Renal pelvis (tissue), 1 donor: ENCODE measurements at regions not wholly inside any gene's neighbourhood (a gene's known extent, or its start where the extent isn't known, plus 50 kb on each side); places are given as distances from the start of the nearest gene placed in this dataset.
"Not testable (repeated sequence)": the region's sequence is repeated elsewhere in the genome, so short reads cannot be mapped to it uniquely, and the experiment has no call there.

Source experiments
- DNase-seq: peaks from one replicate; pipeline ENCODE4 v3.0.0-alpha.2; 2013

DNA sequence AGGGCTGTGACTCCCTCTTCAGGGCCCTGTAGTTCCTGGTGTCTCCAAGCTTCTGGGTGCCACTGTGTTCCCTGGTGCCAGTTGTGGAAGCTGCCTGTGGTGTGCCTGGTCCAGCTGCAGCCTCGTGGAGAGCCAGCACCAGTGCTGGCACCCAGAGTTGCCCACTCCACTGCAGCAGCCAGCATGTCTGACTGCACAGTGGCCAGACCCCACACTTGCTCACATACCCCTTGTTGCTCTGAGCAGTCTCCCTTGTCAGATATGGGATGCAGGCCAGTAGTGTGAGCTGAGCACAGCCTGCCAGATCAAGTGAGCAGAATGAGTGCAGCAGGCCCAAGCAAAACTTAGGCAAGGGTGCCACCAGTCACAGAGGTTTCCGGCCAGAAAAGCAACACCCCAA is 108.6 kb downstream of the ZMAT1 start:
- no peak for DNase-seq

GRCh38 chrX:101817739-101818138 is 114.1 kb downstream of the ZMAT1 start:
- not testable (repeated sequence) for DNase-seq

GRCh38 chrX:101813200-101813599 is 118.6 kb downstream of the ZMAT1 start:
- no peak for DNase-seq

GRCh38 chrX:101803451-101803850 is 128.4 kb downstream of the ZMAT1 start:
- no peak for DNase-seq

DNA sequence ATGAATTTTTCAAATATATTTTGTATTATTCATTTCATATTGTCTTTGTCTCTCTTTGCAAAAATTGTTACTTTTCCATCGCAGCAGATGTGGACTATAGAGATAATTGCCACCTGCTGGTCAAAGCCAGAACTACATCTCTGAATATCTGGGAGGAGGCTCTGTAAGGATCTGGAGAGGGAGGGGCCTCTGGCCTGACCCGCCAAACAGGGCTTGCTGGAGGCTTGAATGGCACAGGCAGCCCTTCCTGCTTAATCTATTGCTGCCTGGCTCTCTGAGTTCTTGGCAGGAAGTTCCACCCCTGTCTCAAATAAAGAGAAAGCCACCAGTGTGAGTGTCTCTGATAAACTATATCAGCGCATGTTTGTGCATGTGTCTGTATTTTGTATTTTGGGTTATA is 132.4 kb downstream of the ZMAT1 start:
- peak; percentile 88 for DNase-seq

GRCh38 chrX:101787934-101788333 is 128.3 kb upstream of the ARMCX2 start:
- no peak for DNase-seq

GRCh38 chrX:101785142-101785541 is 125.5 kb upstream of the ARMCX2 start:
- DNase-seq, result no peak

GRCh38 chrX:101780421-101780820 is 120.8 kb upstream of the ARMCX2 start:
- DNase-seq, result not testable (repeated sequence)

DNA sequence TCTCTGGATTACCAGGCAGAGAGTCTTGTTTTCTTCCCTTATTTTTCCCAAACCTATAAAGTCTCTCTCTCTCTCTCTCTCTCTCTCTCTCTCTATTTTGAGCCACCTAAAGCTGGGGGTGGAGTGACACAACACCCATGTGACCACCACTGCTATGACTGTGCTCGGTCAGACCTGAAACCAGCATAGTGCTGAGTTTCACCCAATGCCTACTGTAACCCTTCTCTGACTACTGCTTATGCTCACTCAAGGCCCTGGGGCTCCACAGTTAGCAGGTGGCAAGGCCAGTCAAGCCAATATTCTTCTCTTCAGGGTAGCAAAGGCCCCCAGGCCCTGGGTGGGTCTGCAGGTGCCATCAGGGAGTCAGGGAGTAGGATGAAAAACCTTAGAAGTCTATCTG is 114.7 kb upstream of the ARMCX2 start:
- DNase-seq, result no peak

GRCh38 chrX:101764538-101764937 is 104.9 kb upstream of the ARMCX2 start:
- DNase-seq, result no peak

DNA sequence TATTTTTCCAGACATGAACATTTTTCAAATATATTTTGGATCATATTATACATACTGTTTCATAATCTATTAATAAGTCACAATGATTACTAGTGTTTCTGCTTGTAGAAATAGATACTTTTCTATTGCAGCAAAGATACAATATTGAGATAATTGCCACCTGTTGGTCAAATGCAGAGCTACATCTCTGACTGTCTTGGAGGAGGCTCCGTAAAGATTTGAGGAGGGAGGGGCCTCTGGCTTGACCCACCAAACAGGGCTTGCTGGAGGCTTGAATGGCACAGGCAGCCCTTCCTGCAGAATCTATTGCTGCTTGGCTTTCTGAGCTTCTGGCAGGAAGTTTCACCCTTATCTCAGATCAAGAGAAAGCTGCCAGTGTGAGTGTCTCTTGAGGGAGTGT is 99.3 kb upstream of the ARMCX2 start:
- peak; percentile 26 for DNase-seq

GRCh38 chrX:101750744-101751143 is 91.1 kb upstream of the ARMCX2 start:
- DNase-seq, result no peak

DNA sequence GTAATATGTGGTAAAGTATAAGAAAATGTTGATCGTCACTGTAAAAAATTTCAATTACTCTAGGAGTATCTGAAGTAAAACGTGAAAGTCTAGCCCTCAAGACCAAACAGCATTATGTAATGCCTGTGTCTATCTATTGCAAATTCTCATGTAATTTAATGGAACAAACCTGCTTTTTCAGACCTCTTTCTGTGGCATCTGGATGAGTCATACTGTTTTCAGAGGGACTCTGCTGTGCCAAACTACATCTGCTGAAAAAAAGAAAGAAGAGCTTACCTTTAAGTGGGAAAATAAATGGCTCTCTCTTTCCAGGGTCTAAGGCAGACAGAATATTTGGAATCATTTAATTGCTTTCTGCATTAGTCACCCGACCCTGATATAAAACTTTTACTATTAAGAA is 89.8 kb upstream of the ARMCX2 start:
- DNase-seq, result no peak

GRCh38 chrX:101745046-101745445 is 85.4 kb upstream of the ARMCX2 start:
- DNase-seq, result no peak

DNA sequence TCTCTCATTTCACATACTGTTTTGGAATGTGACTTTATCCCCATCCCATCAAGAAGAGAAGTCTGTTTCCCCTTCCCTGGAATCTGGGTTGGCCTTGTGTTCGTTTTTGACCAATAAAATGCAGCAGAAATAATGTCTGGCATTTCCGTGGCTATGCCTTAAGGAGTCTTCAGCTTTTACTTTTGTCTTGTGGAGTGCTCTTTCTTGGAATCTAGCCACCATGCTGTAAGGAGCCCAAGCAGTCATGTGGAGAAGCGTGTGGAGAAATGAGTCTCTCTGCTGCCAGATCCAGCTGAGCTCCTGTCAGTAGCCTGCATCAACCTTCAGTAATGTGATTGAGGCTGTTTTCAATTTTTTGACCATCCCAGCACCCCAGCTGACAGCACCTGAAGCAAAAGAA is 84.4 kb upstream of the ARMCX2 start:
- no peak for DNase-seq

DNA sequence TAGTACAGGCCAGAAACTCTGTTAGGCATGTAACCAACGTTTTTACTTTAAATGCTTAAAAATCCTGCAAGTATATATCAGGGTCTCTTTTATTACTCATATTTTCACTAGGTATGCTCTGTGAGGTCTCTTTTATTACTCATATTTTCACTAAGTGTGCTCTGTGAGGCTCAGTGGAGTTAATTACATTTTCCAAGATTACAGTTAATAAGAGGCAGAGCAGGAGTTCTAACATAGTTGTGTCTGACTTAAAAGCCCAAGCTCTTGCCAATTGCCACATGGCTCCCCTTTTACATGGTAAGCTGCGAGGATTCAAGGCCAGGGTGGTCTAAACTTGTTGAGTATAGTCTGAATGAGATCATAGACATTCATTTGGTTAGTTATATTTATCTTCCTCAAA is 81.0 kb upstream of the ARMCX2 start:
- DNase-seq, result no peak

GRCh38 chrX:101738867-101739266 is 79.2 kb upstream of the ARMCX2 start:
- not testable (repeated sequence) for DNase-seq

GRCh38 chrX:101738411-101738810 is 78.8 kb upstream of the ARMCX2 start:
- not testable (repeated sequence) for DNase-seq

DNA sequence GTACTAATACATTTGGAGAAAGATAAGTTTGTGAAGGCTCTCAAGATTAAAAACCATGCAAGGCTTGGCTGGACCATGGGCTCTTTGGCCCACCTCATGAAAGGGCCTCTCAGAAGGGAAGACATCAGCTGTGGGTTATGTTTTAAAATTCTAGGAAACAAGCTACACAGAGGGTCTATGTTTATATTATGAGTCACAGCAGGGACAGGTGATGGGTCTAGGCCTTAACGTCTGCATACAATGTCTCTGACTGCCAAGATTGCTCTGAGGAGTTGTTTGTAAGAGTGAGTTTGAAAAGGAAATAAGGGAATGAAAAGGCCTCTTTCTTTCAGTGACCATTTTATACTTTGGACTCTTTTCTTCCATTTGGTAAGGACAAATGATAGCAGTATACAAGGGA is 77.0 kb upstream of the ARMCX2 start:
- DNase-seq, result no peak

GRCh38 chrX:101732870-101733269 is 73.2 kb upstream of the ARMCX2 start:
- no peak for DNase-seq

DNA sequence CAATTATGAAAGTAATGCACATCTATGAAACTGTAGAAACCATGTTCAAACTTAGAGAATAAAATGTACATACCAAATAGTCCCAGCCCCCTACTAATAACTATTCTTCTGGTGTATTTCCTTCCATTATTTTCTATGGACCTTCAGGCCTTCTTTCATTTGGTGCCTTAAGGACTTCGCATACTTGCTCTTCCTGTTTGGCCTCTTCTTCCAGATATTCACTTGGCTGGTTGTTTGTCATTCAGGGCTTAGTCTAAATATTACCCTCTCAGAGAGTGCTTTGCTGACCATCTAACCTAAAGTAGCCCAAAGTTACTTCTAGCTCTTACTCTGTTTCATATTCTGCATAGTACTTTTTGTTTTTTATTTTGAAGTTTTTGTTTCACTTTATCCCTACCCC is 70.3 kb upstream of the ARMCX2 start:
- no peak for DNase-seq
